ENCODE measurements at regions not wholly inside any gene's neighbourhood (a gene's known extent, or its start where the extent isn't known, plus 50 kb on each side); places are given as distances from the start of the nearest gene placed in this dataset.

- TF ChIP-seq CTCF (conservative IDR thresholded peaks at IDR 0.05; ENCODE audit: low read length), result no peak
- TF ChIP-seq EZH2phosphoT487 (IDR thresholded peaks at IDR 0.05; ENCODE audit: borderline replicate concordance), result no peak
Measured at GRCh38 chr7:93025389-93025788, 92.4 kb downstream of the SAMD9 start.

Data from Loucy (cell line).